HG03521 (cell line): ENCODE measurements at regions not wholly inside any gene's neighbourhood (a gene's known extent, or its start where the extent isn't known, plus 50 kb on each side); places are given as distances from the start of the nearest gene placed in this dataset.

Experiments used
- ATAC-seq: cut with Tn5 transposase; IDR thresholded peaks from one replicate; pipeline ENCODE4 v1.9.1; 2021; ENCODE audit warnings: mild to moderate bottlenecking, moderate library complexity; ENCODE audit not compliant: unreplicated experiment

- ATAC-seq, result no peak
Observed at GRCh38 chr7:110322796-110323195, 768.1 kb upstream of the LRRN3 start.

GRCh38 chr7:110326966-110327365, 764.0 kb upstream of the LRRN3 start:
- no peak for ATAC-seq

- ATAC-seq, result no peak
Observed at GRCh38 chr7:110336423-110336822, 754.5 kb upstream of the LRRN3 start.

GRCh38 chr7:110337646-110338045, 753.3 kb upstream of the LRRN3 start:
- ATAC-seq, result no peak

GRCh38 chr7:110347081-110347480, 743.8 kb upstream of the LRRN3 start:
- ATAC-seq, result no peak

- no peak for ATAC-seq
Observed at GRCh38 chr7:110356438-110356837, 734.5 kb upstream of the LRRN3 start.

GRCh38 chr7:110358028-110358427, 732.9 kb upstream of the LRRN3 start:
- ATAC-seq, result no peak

- ATAC-seq, result no peak
Observed at GRCh38 chr7:110371709-110372108, 719.2 kb upstream of the LRRN3 start.

- no peak for ATAC-seq
Observed at GRCh38 chr7:110372685-110373084, 718.2 kb upstream of the LRRN3 start.

GRCh38 chr7:110373416-110373815, 717.5 kb upstream of the LRRN3 start:
- no peak for ATAC-seq

GRCh38 chr7:110373859-110374258, 717.1 kb upstream of the LRRN3 start:
- no peak for ATAC-seq

GRCh38 chr7:110375068-110375467, 715.9 kb upstream of the LRRN3 start:
- ATAC-seq, result no peak

- ATAC-seq, result no peak
Observed at GRCh38 chr7:110382736-110383135, 708.2 kb upstream of the LRRN3 start.

- ATAC-seq, result no peak
Observed at GRCh38 chr7:110386006-110386405, 704.9 kb upstream of the LRRN3 start.

- ATAC-seq, result no peak
Observed at GRCh38 chr7:110386913-110387312, 704.0 kb upstream of the LRRN3 start.

GRCh38 chr7:110387689-110388088, 703.2 kb upstream of the LRRN3 start:
- ATAC-seq, result no peak

GRCh38 chr7:110388457-110388856, 702.5 kb upstream of the LRRN3 start:
- no peak for ATAC-seq

- ATAC-seq, result no peak
Observed at GRCh38 chr7:110396021-110396420, 694.9 kb upstream of the LRRN3 start.

- no peak for ATAC-seq
Observed at GRCh38 chr7:110397927-110398660, 692.8 kb upstream of the LRRN3 start.

GRCh38 chr7:110399421-110399820, 691.5 kb upstream of the LRRN3 start:
- ATAC-seq, result no peak

GRCh38 chr7:110400411-110400810, 690.5 kb upstream of the LRRN3 start:
- no peak for ATAC-seq

GRCh38 chr7:110407242-110407641, 683.7 kb upstream of the LRRN3 start:
- no peak for ATAC-seq

GRCh38 chr7:110407706-110408105, 683.2 kb upstream of the LRRN3 start:
- ATAC-seq, result no peak
